Tibial nerve (tissue), 4 donors: ENCODE measurements at regions not wholly inside any gene's neighbourhood (a gene's known extent, or its start where the extent isn't known, plus 50 kb on each side); places are given as distances from the start of the nearest gene placed in this dataset.

Experiments
- DNase-seq, 2 donors: peaks; one replicate each; pipeline ENCODE4 v3.0.0-alpha.2; 2019; ENCODE audit warnings: low spot score in 2 of 2
- H3K27ac ChIP-seq, 4 donors: fragments of 200-600 bp; sonication (generic) in 3 of 4; one replicate each; pipeline ENCODE4 v1.5.1; 2017 to 2019; ENCODE audit warnings: mild to moderate bottlenecking in 1 of 4
- H3K27me3 ChIP-seq, 2 donors: fragments of 200-600 bp; sonication (generic) in 1 of 2; one replicate each; pipeline versions ENCODE4 v1.5.1 to v1.6.0; 2017 to 2019
- H3K36me3 ChIP-seq, 3 donors: fragments of 200-600 bp; sonication (generic); one replicate each; pipeline ENCODE4 v1.5.1; 2018 to 2019
- H3K4me1 ChIP-seq, 4 donors: fragments of 200-600 bp; sonication (generic) in 3 of 4; one replicate each; pipeline ENCODE4 v1.5.1; 2017 to 2019
- H3K4me3 ChIP-seq, 4 donors: fragments of 200-600 bp; sonication (generic) in 3 of 4; one replicate each; pipeline ENCODE4 v1.5.1; 2017 to 2019; ENCODE audit warnings: mild to moderate bottlenecking in 1 of 4, moderate library complexity in 1 of 4
- H3K9me3 ChIP-seq, 4 donors: fragments of 200-600 bp; sonication (generic) in 3 of 4; one replicate each; pipeline ENCODE4 v1.5.1; 2017 to 2019
- EP300 ChIP-seq, 2 donors: sonication (generic); formaldehyde crosslinking; IDR thresholded peaks; one replicate each; pipeline ENCODE4 v1.6.1; 2017; ENCODE audit warnings: antibody characterized with exemption in 2 of 2, mild to moderate bottlenecking in 1 of 2
- POLR2A ChIP-seq, 2 donors: fragments of 450-650 bp; IDR thresholded peaks; one replicate each; pipeline ENCODE4 v1.6.1; 2017; ENCODE audit warnings: antibody characterized with exemption in 2 of 2, mild to moderate bottlenecking in 2 of 2, moderate library complexity in 2 of 2
- WGBS, 2 donors: methylation state at CpG; one replicate each; pipeline ENCODE4 v1.1.5; 2018; 5-methylcytosine and 5-hydroxymethylcytosine counted together
- TF ChIP-seq, protein P1 (sequence below), 5 experiments: fragments of 200-600 bp in 3 of 5; fragments of 450-650 bp in 2 of 5; sonication (generic) in 3 of 5; IDR thresholded peaks; one replicate each; pipeline ENCODE4 v1.5.1; 2016 to 2019; ENCODE audit warnings: antibody characterized with exemption in 5 of 5, mild to moderate bottlenecking in 3 of 5, moderate library complexity in 2 of 5

DNA sequence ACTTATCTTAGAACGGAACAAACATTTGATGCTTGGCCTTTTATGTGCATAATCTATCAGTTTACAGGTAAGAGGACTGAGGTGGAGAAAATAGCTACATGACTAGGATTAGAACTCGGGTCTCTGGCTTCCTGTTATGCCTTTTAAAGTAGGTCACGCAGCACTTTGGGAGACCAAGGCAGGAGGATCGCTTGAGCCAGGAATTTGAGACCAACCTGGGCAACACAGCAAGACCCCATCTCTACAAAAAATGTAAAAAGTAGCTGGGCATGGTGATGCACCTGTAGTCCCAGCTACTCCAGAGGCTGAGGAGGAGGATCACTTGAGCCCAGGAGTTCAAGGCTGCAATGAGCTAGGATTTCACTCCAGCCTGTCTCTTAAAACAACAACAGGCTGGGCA lies 81.9 kb upstream of the AKT3 start:
- TF ChIP-seq, protein P1, sequence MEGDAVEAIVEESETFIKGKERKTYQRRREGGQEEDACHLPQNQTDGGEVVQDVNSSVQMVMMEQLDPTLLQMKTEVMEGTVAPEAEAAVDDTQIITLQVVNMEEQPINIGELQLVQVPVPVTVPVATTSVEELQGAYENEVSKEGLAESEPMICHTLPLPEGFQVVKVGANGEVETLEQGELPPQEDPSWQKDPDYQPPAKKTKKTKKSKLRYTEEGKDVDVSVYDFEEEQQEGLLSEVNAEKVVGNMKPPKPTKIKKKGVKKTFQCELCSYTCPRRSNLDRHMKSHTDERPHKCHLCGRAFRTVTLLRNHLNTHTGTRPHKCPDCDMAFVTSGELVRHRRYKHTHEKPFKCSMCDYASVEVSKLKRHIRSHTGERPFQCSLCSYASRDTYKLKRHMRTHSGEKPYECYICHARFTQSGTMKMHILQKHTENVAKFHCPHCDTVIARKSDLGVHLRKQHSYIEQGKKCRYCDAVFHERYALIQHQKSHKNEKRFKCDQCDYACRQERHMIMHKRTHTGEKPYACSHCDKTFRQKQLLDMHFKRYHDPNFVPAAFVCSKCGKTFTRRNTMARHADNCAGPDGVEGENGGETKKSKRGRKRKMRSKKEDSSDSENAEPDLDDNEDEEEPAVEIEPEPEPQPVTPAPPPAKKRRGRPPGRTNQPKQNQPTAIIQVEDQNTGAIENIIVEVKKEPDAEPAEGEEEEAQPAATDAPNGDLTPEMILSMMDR (IDR thresholded peaks at IDR 0.05): no peak
- TF ChIP-seq EP300 (IDR thresholded peaks at IDR 0.05) (no peak), POLR2A (IDR thresholded peaks at IDR 0.05) (no peak)
- H3K27me3 ChIP-seq: peaks cover 0 to 7% of the 10 kb centered on the region in 2 donors
- WGBS, 2 donors: 91 to 92% methylated on average over 4 of the region's 4 CpGs

GRCh38 chr1:243930822-243931671 lies 81.0 kb upstream of the AKT3 start:
- no peak overlapping the region for H3K4me3 ChIP-seq
- peaks cover 0 to 15% (median 8%) of the 10 kb centered on the region in 4 donors for H3K4me1 ChIP-seq
- peaks cover 0 to 7% of the 10 kb centered on the region in 2 donors for H3K27me3 ChIP-seq
- 21 to 32% methylated on average over 20 to 24 of the region's 24 CpGs for WGBS, 2 donors
- no peak for TF ChIP-seq EP300 (IDR thresholded peaks at IDR 0.05)
- TF ChIP-seq, protein P1 (IDR thresholded peaks at IDR 0.05): no peak
- TF ChIP-seq POLR2A (IDR thresholded peaks at IDR 0.05): no peak
- no peak overlapping the region for H3K27ac ChIP-seq
- DNase-seq: no peak
- no peaks in the 10 kb centered on the region for H3K36me3 ChIP-seq
- peaks cover 0 to 7% (median 2%) of the 10 kb centered on the region in 4 donors for H3K9me3 ChIP-seq

More for the DNA sequence above, 81.9 kb upstream of the AKT3 start:
- H3K36me3 ChIP-seq: no peaks in the 10 kb centered on the region
- peaks cover 0 to 10% (median 4%) of the 10 kb centered on the region in 4 donors for H3K4me1 ChIP-seq
- no peak overlapping the region for H3K4me3 ChIP-seq
- peaks cover 0 to 7% (median 2%) of the 10 kb centered on the region in 4 donors for H3K9me3 ChIP-seq
- no peak for DNase-seq
- no peak overlapping the region for H3K27ac ChIP-seq

DNA sequence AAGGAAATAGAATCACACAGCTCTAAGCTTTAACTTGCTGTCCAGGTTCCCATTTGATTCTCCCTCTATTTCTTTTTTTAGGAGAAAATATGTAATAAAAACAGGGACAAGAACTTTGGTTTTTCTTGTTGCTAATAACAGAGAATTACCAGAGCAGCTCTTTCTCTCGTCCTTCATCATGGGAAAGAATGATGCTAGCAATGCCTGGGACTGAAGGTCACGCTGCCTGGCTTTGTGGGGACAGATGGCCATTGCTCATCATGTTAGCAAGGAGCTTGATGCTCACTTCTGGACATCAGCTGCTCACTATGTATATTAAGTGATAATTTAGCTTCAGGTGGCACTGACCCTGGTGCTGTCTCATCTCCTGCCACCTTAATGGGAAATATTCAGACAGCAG lies 77.3 kb upstream of the AKT3 start:
- Histone ChIP-seq H3K36me3 (no peaks in the 10 kb centered on the region), H3K27me3 (peaks cover 0 to 4% of the 10 kb centered on the region in 2 donors), H3K9me3 (no peaks in the 10 kb centered on the region), H3K27ac (no peak overlapping the region), H3K4me3 (no peak overlapping the region), H3K4me1 (peaks cover 0 to 15% (median 10%) of the 10 kb centered on the region in 4 donors)
- 75 to 82% methylated on average over 2 of the region's 2 CpGs for WGBS, 2 donors
- no peak for DNase-seq
- TF ChIP-seq, protein P1 (IDR thresholded peaks at IDR 0.05): no peak
- no peak for TF ChIP-seq EP300 (IDR thresholded peaks at IDR 0.05)
- TF ChIP-seq POLR2A (IDR thresholded peaks at IDR 0.05): no peak

GRCh38 chr1:243926803-243927245 lies 76.8 kb upstream of the AKT3 start:
- H3K27me3 ChIP-seq: no peaks in the 10 kb centered on the region
- H3K4me3 ChIP-seq: no peak overlapping the region
- peaks cover 0 to 15% (median 10%) of the 10 kb centered on the region in 4 donors for H3K4me1 ChIP-seq
- no peak overlapping the region for H3K27ac ChIP-seq
- H3K9me3 ChIP-seq: no peaks in the 10 kb centered on the region
- no peak for DNase-seq
- TF ChIP-seq POLR2A (IDR thresholded peaks at IDR 0.05) (no peak), EP300 (IDR thresholded peaks at IDR 0.05) (no peak)
- TF ChIP-seq, protein P1 (IDR thresholded peaks at IDR 0.05): no peak
- no peaks in the 10 kb centered on the region for H3K36me3 ChIP-seq
- WGBS, 2 donors: 22 to 25% methylated on average over 6 of the region's 6 CpGs

DNA sequence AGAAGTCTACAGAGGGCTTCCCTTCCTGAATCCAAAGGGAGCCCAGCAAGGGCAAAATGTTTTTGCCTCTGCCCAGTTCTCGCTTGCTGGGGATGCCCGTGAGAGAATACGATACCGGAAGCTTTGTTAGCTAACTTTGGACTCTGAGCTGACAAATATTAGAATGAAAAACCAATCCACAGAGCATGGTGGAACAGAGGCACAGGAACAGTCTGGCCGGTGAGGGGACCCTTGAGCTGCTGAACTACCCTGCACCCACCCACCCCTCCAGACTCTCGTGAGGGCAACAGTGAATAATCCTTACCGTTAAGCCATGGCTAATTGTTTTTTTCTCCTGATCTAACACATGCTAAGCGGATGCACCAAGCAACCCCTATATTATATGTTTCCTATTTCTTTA lies 76.3 kb upstream of the AKT3 start:
- Histone ChIP-seq H3K4me3 (no peak overlapping the region), H3K27ac (no peak overlapping the region), H3K36me3 (no peaks in the 10 kb centered on the region), H3K9me3 (no peaks in the 10 kb centered on the region), H3K27me3 (no peaks in the 10 kb centered on the region), H3K4me1 (peaks cover 0 to 15% (median 7%) of the 10 kb centered on the region in 4 donors)
- WGBS, 2 donors: 61 to 63% methylated on average over 8 of the region's 8 CpGs
- TF ChIP-seq EP300 (IDR thresholded peaks at IDR 0.05): no peak
- no peak for TF ChIP-seq POLR2A (IDR thresholded peaks at IDR 0.05)
- TF ChIP-seq, protein P1 (IDR thresholded peaks at IDR 0.05): no peak
- DNase-seq: no peak
